ENCODE measurements at regions not wholly inside any gene's neighbourhood (a gene's known extent, or its start where the extent isn't known, plus 50 kb on each side); places are given as distances from the start of the nearest gene placed in this dataset.

- TF ChIP-seq CTCF (IDR thresholded peaks at IDR 0.05; ENCODE audit: low read length) (no peak), EZH2phosphoT487 (IDR thresholded peaks at IDR 0.05; ENCODE audit: low read length) (no peak)
Observed at GRCh38 chr5:154559398-154560276, 81.6 kb upstream of the HAND1 start.

Data from MM.1S (cell line).